HG03064 (cell line): ENCODE measurements at regions not wholly inside any gene's neighbourhood (a gene's known extent, or its start where the extent isn't known, plus 50 kb on each side); places are given as distances from the start of the nearest gene placed in this dataset.
"Not testable (repeated sequence)": the region's sequence is repeated elsewhere in the genome, so short reads cannot be mapped to it uniquely, and the experiment has no call there.

Source experiments
- ATAC-seq: cut with Tn5 transposase; IDR thresholded peaks from one replicate; pipeline ENCODE4 v1.9.1; 2021; ENCODE audit warnings: low read depth; ENCODE audit not compliant: unreplicated experiment

DNA sequence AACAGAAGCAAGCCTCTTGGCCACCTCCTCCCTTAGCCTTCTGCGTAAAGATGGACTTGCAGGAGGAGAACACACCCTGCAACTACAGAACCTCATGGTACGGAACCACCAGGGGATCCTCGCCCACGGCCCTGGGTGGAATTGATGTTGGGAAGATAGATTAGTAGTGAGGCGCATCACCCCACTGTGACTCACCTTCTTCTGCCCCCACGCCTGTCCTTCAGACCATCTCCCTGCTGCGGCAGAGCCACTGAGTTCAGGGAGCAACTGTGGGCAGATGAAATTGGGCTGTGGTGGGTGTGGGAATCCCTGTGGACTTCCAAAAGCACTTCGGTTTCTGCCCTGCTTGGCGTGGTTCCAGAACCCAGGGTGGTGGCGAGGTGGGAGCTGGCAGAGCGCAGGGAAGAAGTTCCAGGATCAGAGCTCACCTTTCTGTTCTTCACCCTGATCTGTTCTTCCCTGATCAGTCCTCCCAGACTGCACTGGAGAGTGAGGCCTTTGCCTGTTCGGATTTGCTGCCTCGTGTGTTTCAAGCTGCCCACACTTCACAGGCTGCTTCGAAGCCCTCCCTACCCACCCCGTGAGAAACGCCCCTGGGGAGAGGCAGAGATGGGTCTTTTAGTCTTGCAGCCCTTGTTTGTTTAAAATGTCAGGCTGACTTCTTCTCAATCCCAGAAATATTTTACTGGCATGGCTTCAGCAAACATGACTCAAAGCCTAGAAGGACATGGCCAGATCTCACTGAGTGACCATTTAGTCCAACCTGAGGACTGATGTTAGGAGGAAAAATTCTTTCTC lies 92.8 kb upstream of the MLN start:
- no peak for ATAC-seq

GRCh38 chr6:33895988-33896387 lies 92.2 kb upstream of the MLN start:
- no peak for ATAC-seq

- no peak for ATAC-seq
Measured at GRCh38 chr6:33895296-33895695, 91.5 kb upstream of the MLN start.

GRCh38 chr6:33894438-33894837 lies 90.6 kb upstream of the MLN start:
- ATAC-seq: no peak

- no peak for ATAC-seq
Measured at GRCh38 chr6:33892581-33893346, 89.0 kb upstream of the MLN start.

- ATAC-seq: no peak
Measured at GRCh38 chr6:33888664-33889200, 84.9 kb upstream of the MLN start.

- ATAC-seq: no peak
Measured at GRCh38 chr6:33888183-33888582, 84.4 kb upstream of the MLN start.

DNA sequence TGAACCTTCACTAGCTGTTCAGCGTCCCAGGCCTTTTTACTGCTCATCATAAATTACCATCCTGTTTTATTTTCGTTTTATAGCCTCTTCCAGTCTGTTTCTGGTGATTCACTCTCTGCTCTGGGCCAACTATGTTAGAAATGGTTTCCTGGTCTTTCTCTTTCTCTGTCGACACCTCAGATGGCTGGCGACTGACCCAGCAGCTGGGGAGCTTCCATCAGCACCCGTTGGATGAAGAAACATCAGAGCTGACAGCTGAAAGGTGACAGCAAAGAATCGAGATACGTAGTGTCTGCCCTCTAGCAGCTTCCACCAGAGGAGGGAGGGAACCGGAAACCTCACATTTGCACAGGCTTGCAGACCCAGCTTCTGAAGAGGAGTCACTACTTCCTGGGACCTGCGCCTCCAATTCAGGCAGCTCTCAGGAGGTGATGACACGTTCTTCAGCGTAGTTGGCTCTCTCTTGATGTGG lies 82.9 kb upstream of the MLN start:
- ATAC-seq: no peak

- no peak for ATAC-seq
Measured at GRCh38 chr6:33885132-33886057, 81.6 kb upstream of the MLN start.

DNA sequence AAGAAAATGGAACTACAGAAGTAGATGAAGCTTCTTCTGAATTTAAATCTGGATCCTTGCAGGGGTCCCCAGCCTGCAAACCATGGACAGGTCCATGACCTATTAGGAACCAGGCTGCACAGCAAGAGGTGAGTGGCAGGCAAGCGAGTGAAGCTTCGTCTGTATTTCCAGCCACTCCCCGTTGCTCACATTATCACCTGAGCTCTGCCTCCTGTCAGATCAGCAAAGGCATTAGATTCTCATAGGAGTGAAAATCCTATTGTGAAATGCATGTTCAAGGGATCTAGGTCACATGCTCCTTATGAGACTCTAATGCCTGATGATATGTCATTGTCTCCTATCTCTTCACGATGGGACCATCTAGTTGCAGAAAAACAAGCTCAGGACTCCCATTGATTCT lies 79.8 kb upstream of the MLN start:
- ATAC-seq: not testable (repeated sequence)

DNA sequence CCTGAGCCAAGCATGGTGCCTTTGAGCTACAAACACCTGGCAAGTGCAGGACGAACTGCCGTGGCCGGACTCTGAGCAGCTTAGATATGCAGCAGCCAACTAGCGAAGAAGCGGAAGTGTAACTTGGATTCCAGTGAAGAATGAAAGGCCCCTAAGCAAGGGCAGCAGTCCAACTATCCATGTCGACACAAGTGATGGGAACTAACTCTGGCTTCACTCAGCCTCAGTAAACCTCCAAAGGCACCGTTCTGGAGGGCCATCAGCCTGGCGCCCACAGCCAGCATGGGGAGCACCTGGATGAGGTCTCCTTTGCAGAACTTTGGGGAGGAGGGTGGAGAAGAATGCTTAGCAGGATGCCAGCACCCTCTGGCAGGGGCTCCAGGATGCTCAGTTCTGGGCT lies 78.4 kb upstream of the MLN start:
- ATAC-seq: no peak

DNA sequence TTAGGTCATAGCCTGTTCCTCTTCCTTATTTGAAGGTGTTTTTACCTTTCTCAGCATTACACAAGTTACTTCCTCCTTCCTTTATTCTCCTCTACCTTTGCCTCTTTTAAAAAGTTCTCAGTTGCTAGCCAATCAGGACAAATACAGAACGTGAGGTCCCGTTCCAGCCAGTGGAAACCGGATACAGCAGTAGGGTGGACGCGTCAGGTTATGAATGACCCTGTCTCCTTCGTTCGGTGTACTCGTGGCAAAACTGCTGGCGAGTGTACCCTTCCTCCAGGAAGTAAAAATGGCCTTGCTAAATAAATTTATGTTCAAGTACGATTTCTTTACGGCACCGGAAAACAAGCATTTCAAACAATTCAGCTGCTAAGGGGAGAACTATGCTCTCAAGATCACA lies 77.0 kb upstream of the MLN start:
- no peak for ATAC-seq

- ATAC-seq: no peak
Measured at GRCh38 chr6:33880104-33880678, 76.4 kb upstream of the MLN start.

- ATAC-seq: no peak
Measured at GRCh38 chr6:33878562-33878961, 74.8 kb upstream of the MLN start.

GRCh38 chr6:33877982-33878535 lies 74.3 kb upstream of the MLN start:
- ATAC-seq: no peak

DNA sequence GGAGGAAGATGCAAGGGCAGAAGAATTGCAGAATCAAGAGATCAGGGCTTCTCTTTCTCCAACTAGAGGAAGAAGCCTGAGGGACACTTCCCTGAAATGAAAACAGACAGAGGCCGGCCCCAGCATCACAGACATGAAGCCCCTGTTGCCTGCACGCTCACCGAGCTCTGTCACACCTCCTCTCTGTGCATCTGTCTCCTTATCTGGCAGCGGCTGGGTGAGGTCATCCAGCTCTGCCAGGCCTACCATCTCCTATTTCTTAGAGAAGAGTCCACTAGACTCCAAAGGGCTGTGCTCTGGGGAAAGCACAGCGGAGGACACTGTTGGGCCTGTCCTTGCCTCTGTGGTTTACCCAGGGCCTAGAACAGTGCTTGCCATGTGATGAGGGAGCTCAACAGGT lies 71.9 kb upstream of the MLN start:
- no peak for ATAC-seq

GRCh38 chr6:33875141-33875581 lies 71.4 kb upstream of the MLN start:
- ATAC-seq: no peak

DNA sequence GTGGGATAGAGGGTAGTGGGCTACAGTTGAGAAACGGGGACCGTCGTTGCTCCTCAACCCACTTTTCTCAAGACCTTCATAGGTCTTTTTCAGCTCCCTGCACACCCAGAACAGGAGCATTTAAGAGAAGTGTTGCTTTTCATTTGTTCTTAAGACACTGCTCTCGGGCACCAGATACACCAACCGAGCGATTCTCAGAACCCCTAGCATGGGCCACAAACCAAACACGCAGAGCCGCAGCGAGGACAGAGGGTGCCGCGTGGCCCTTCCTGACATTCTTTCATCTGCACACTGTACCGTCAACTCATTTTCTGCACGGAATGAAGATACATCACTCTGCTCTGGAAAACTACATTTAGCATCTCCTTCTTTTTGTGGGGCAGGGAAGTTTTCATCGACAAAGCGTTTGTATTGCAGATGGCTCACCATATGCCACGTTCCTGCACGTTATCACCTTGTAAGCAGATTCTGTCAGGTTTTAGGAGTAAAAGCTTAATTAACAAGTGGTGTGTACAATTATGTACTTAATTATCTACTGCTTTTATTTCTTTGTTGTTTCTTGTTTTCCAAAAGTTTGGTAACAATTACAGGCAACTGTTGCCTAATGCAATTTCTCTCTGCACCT lies 70.4 kb upstream of the MLN start:
- no peak for ATAC-seq

- no peak for ATAC-seq
Measured at GRCh38 chr6:33872761-33873160, 69.0 kb upstream of the MLN start.
